IMR-90 (cell line): ENCODE measurements at regions not wholly inside any gene's neighbourhood (a gene's known extent, or its start where the extent isn't known, plus 50 kb on each side); places are given as distances from the start of the nearest gene placed in this dataset.

Source experiments
- ATAC-seq: fragments of 200-7000 bp; cut with Tn5 transposase; 2 replicates; pipeline ENCODE4 v1.9.1; 2020; ENCODE audit warnings: low read depth, mild to moderate bottlenecking, moderate library complexity
- BruUV-seq: library from RNA; stranded (reverse); fragments of 400-500 nt; replicated peaks from 2 replicates; lab custom pipeline; 2021; lab: Mats Ljungman, UMichigan
- CTCF ChIA-PET: fragments of 300-600 bp; formaldehyde crosslinking; extraction: SDS; loops from one replicate; lab custom pipeline; 2021; ENCODE audit warnings: antibody characterized with exemption; lab: Yijun Ruan, JAX
- POLR2A ChIA-PET: fragments of 300-600 bp; sonication (Branson Sonifier 250); formaldehyde crosslinking; loops from one replicate; lab custom pipeline; 2022; ENCODE audit warnings: antibody characterized with exemption; ENCODE audit not compliant: unreplicated experiment; lab: Charles Lee
- DNase-seq: peaks from one replicate; pipeline ENCODE4 v3.0.0; 2013
- H2AFZ ChIP-seq: replicated peaks from 2 replicates; pipeline ENCODE3; 2013; ENCODE audit warnings: low read length, mild to moderate bottlenecking; ENCODE audit not compliant: poor library complexity
- H2AK5ac ChIP-seq: 2 replicates; pipeline ENCODE4 v1.6.1; 2013; ENCODE audit warnings: low read depth, low read length, inconsistent platforms
- H2AK9ac ChIP-seq: replicated peaks from 2 replicates; pipeline ENCODE3; 2013; ENCODE audit warnings: mild to moderate bottlenecking, low read depth, low read length, moderate library complexity; ENCODE audit not compliant: poor library complexity
- H2BK120ac ChIP-seq: 2 replicates; pipeline ENCODE4 v1.6.1; 2013; ENCODE audit warnings: low read depth, low read length, inconsistent platforms
- H2BK15ac ChIP-seq: 3 replicates; pipeline ENCODE4 v1.6.1; 2013; ENCODE audit warnings: low read depth, low read length, inconsistent platforms
- H2BK20ac ChIP-seq: 2 replicates; pipeline ENCODE4 v1.6.1; 2013; ENCODE audit warnings: low read depth, mild to moderate bottlenecking, inconsistent platforms, low read length, moderate library complexity
- H2BK5ac ChIP-seq: 2 replicates; pipeline ENCODE4 v1.6.1; 2013; ENCODE audit warnings: mild to moderate bottlenecking, low read depth, low read length, inconsistent platforms; ENCODE audit not compliant: poor library complexity, severe bottlenecking
- H3K14ac ChIP-seq: replicated peaks from 2 replicates; pipeline ENCODE4 v1.6.1; 2013; ENCODE audit warnings: low read depth, low read length, inconsistent platforms
- H3K18ac ChIP-seq: 2 replicates; pipeline ENCODE4 v1.6.1; 2013; ENCODE audit warnings: low read depth, low read length, control low read depth
- H3K23ac ChIP-seq: 2 replicates; pipeline ENCODE4 v1.6.1; 2013; ENCODE audit warnings: low read depth, low read length, inconsistent platforms
- H3K27ac ChIP-seq: 2 replicates; pipeline ENCODE4 v1.5.1; 2013; ENCODE audit warnings: mild to moderate bottlenecking, control low read depth, low read length; ENCODE audit not compliant: insufficient read depth
- H3K27me3 ChIP-seq: 2 replicates; pipeline ENCODE4 v1.6.1; 2013; ENCODE audit warnings: low read length; ENCODE audit not compliant: control insufficient read depth, insufficient read depth
- H3K36me3 ChIP-seq: 2 replicates; pipeline ENCODE4 v1.6.1; 2013; ENCODE audit warnings: low read length, mixed read lengths; ENCODE audit not compliant: control insufficient read depth, insufficient read depth
- H3K4ac ChIP-seq: 2 replicates; pipeline ENCODE4 v1.6.1; 2013; ENCODE audit warnings: low read depth, low read length, inconsistent platforms
- H3K4me1 ChIP-seq: 2 replicates; pipeline ENCODE4 v1.6.1; 2013; ENCODE audit warnings: low read length, mixed read lengths; ENCODE audit not compliant: control insufficient read depth, insufficient read depth
- H3K4me2 ChIP-seq: 2 replicates; pipeline ENCODE4 v1.6.1; 2013; ENCODE audit warnings: low read depth, mild to moderate bottlenecking, control low read depth, low read length, moderate library complexity
- H3K4me3 ChIP-seq: 2 replicates; pipeline ENCODE4 v1.5.1; 2013; ENCODE audit warnings: low read depth, mild to moderate bottlenecking, control low read depth, low read length, moderate library complexity; ENCODE audit not compliant: insufficient read depth
- H3K56ac ChIP-seq: 2 replicates; pipeline ENCODE4 v1.6.1; 2013; ENCODE audit warnings: low read length, inconsistent platforms; ENCODE audit not compliant: insufficient read depth; ENCODE audit errors: extremely low read depth
- H3K79me1 ChIP-seq, 2 experiments: 2 replicates each; pipeline ENCODE4 v1.6.1; 2013; ENCODE audit warnings: low read length in 2 of 2, inconsistent platforms in 1 of 2, low read depth in 1 of 2
- H3K9ac ChIP-seq: 2 replicates; pipeline ENCODE4 v1.6.1; 2013; ENCODE audit warnings: low read depth, low read length, control low read depth
- H3K9me1 ChIP-seq: 2 replicates; pipeline ENCODE4 v1.6.1; 2013; ENCODE audit warnings: low read length, inconsistent platforms; ENCODE audit not compliant: insufficient read depth
- H3K9me3 ChIP-seq: 2 replicates; pipeline ENCODE4 v1.6.1; 2013; ENCODE audit warnings: low read length; ENCODE audit not compliant: control insufficient read depth, insufficient read depth
- H4K20me1 ChIP-seq: 2 replicates; pipeline ENCODE4 v1.6.1; 2013; ENCODE audit warnings: low read length, inconsistent platforms; ENCODE audit not compliant: insufficient read depth
- H4K5ac ChIP-seq: 2 replicates; pipeline ENCODE4 v1.6.1; 2013; ENCODE audit warnings: mild to moderate bottlenecking, low read depth, low read length, control low read depth
- H4K8ac ChIP-seq, 2 experiments: 2 replicates each; pipeline ENCODE4 v1.6.1; 2013; ENCODE audit warnings: low read depth in 2 of 2, low read length in 2 of 2, control low read depth in 1 of 2, inconsistent platforms in 1 of 2
- H4K91ac ChIP-seq: 2 replicates; pipeline ENCODE4 v1.6.1; 2013; ENCODE audit warnings: low read depth, low read length, inconsistent platforms; ENCODE audit not compliant: insufficient read depth
- RCOR1 ChIP-seq: IDR thresholded peaks from 2 replicates; pipeline ENCODE4 v1.6.1; 2012; ENCODE audit warnings: mild to moderate bottlenecking, low read length, improper control_type of control experiment; ENCODE audit not compliant: insufficient replicate concordance
- WGBS, 2 experiments: methylation state at CpG; one replicate each; pipeline versions ENCODE4 v1.1.5 to v1.1.7; 2013; ENCODE audit warnings: missing lambda C conversion rate in 2 of 2; ENCODE audit not compliant: insufficient read length in 1 of 2; ENCODE audit errors: extremely low coverage in 2 of 2; 5-methylcytosine and 5-hydroxymethylcytosine counted together
- dilution Hi-C: fragments of 300-500 bp; cut with HindIII; formaldehyde crosslinking; loops from one replicate; pipeline ENCODE4 v1.14.3; 2018; ENCODE audit warnings: low sequenced_read_pairs; ENCODE audit not compliant: unreplicated experiment
- in situ Hi-C: fragments of 300-500 bp; cut with MboI; formaldehyde crosslinking; loops from 3 replicates; pipeline ENCODE4 v1.14.3; 2019; ENCODE audit warnings: low sequenced_read_pairs, inconsistent platforms, mixed read lengths
- intact Hi-C: fragments of 100-400 bp; cut with micrococcal nuclease; formaldehyde crosslinking; loops from 2 replicates; pipeline ENCODE4 v1.10.0; 2022
- TF ChIP-seq, protein P1 (sequence below): fragments of 150-350 bp; IDR thresholded peaks from 2 replicates; pipeline ENCODE4 v1.6.1; 2016; ENCODE audit warnings: low read depth, mild to moderate bottlenecking, low read length, moderate library complexity, borderline replicate concordance

DNA sequence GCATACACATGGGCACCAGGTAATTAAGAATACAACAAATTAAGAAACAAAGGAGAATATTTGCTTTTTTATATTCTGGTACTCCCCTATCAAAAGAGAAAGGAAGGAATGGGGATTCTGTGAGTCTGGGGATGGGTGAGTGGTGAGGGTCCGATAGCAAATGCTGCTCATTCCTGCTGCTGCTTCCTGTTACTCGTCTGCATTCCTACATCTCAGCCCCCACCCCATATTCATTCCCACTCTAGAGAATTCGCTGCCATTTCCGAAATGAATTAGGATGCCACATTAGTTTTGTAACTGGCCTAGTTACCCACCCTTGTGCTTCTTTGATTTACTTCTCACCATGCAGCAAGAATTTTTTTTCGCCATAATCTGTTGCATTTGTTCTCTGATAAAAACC, 1905.3 kb upstream of the PIK3C3 start:
- no peak overlapping the region for H2AK9ac ChIP-seq
- no peak overlapping the region for H2BK20ac ChIP-seq
- no peak overlapping the region for H3K56ac ChIP-seq
- H2AFZ ChIP-seq, result no peak overlapping the region
- in situ Hi-C loops (no loop called here), dilution Hi-C loops (no loop called here), intact Hi-C loops (no loop called here)
- no TSS peak for BruUV-seq
- no peak overlapping the region for H4K8ac ChIP-seq
- no peak overlapping the region for H3K23ac ChIP-seq
- DNase-seq (no peak), ATAC-seq (no peak)
- ChIA-PET POLR2A (no interaction called here), CTCF (no interaction called here)
- no peak overlapping the region for H2BK15ac ChIP-seq
- H2BK120ac ChIP-seq, result no peak overlapping the region
- no peak overlapping the region for H3K4me3 ChIP-seq
- H3K27ac ChIP-seq, result no peak overlapping the region
- H3K4me2 ChIP-seq, result no peak overlapping the region
- no peak overlapping the region for H2AK5ac ChIP-seq
- H2BK5ac ChIP-seq, result no peak overlapping the region
- no peaks in the 10 kb centered on the region for H3K36me3 ChIP-seq
- H4K91ac ChIP-seq, result no peak overlapping the region
- no peak overlapping the region for H3K4ac ChIP-seq
- H3K9me3 ChIP-seq, result no peaks in the 10 kb centered on the region
- H3K27me3 ChIP-seq, result no peaks in the 10 kb centered on the region
- no peaks in the 10 kb centered on the region for H3K9me1 ChIP-seq
- no peak overlapping the region for H3K18ac ChIP-seq
- no peaks in the 10 kb centered on the region for H3K79me1 ChIP-seq
- H4K5ac ChIP-seq, result no peak overlapping the region
- WGBS, 2 experiments, result no CpG with 5 or more reads among the region's 5 CpGs
- TF ChIP-seq, protein P1, sequence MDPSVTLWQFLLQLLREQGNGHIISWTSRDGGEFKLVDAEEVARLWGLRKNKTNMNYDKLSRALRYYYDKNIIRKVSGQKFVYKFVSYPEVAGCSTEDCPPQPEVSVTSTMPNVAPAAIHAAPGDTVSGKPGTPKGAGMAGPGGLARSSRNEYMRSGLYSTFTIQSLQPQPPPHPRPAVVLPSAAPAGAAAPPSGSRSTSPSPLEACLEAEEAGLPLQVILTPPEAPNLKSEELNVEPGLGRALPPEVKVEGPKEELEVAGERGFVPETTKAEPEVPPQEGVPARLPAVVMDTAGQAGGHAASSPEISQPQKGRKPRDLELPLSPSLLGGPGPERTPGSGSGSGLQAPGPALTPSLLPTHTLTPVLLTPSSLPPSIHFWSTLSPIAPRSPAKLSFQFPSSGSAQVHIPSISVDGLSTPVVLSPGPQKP, result no peak
- TF ChIP-seq RCOR1, result no peak
- H3K4me1 ChIP-seq, result no peaks in the 10 kb centered on the region
- H4K20me1 ChIP-seq, result no peaks in the 10 kb centered on the region
- H3K9ac ChIP-seq, result no peak overlapping the region
- no peak overlapping the region for H3K14ac ChIP-seq
